ENCODE measurements at regions not wholly inside any gene's neighbourhood (a gene's known extent, or its start where the extent isn't known, plus 50 kb on each side); places are given as distances from the start of the nearest gene placed in this dataset.

GRCh38 chr9:1421436-1421835 lies 371.3 kb downstream of the DMRT2 start:
- no peak for TF ChIP-seq CTCF (conservative IDR thresholded peaks at IDR 0.05; ENCODE audit: low read length)
- TF ChIP-seq EZH2phosphoT487 (IDR thresholded peaks at IDR 0.05; ENCODE audit: borderline replicate concordance, low read depth, low read length): no peak

All from OCI-LY7 (cell line).